ENCODE measurements at regions not wholly inside any gene's neighbourhood (a gene's known extent, or its start where the extent isn't known, plus 50 kb on each side); places are given as distances from the start of the nearest gene placed in this dataset.

- TF ChIP-seq MYBL2 (IDR thresholded peaks at IDR 0.05; ENCODE audit: low read depth) (no peak), MYBL2 (CRISPR knock-in tag; IDR thresholded peaks at IDR 0.05; ENCODE audit: borderline replicate concordance) (no peak), HBP1 (CRISPR knock-in tag; IDR thresholded peaks at IDR 0.05) (no peak)
- intact Hi-C loops (cut with micrococcal nuclease) (no loop called here), in situ Hi-C loops (cut with MboI) (no loop called here)
- ATAC-seq (no peak), FAIRE-seq (no peak), DNase-seq (ENCODE audit: extremely low read depth in 1 of 4, low spot score in 3 of 4) (no peak)
- H2AFZ ChIP-seq (ENCODE audit: low read depth, low read length), result no peak overlapping the region
- H3K4me2 ChIP-seq (ENCODE audit: insufficient read depth, low read length), result no peak overlapping the region
- WGBS (ENCODE audit: insufficient coverage, low coverage, missing lambda C conversion rate), result 0% methylated on average over 2 of the region's 2 CpGs
- H3K9ac ChIP-seq (ENCODE audit: insufficient read depth in 1 of 2, low read depth in 2 of 2, low read length in 2 of 2), result no peak overlapping the region
- no peak overlapping the region for H3K27ac ChIP-seq (ENCODE audit: extremely low read depth, low read depth, low read length)
- H3K36me3 ChIP-seq (ENCODE audit: control insufficient read depth, insufficient read depth, low read length), result no peaks in the 10 kb centered on the region
- H3K27me3 ChIP-seq (ENCODE audit: control insufficient read depth in 2 of 2, insufficient read depth in 2 of 2, low read length in 2 of 2), result no peaks in the 10 kb centered on the region
- H3K9me3 ChIP-seq (replicated peaks; ENCODE audit: control insufficient read depth, insufficient read depth, low read depth, low read length), result no peaks in the 10 kb centered on the region
- ChIA-PET POLR2A (interaction anchor here (0.7 kb wide), 1 partner anchor 12 kb away, joined by 3 read pairs; no protein-coding TSS in a partner anchor), CTCF (ENCODE audit: low intra/inter-chr PET ratio) (no interaction called here)
- no peaks in the 10 kb centered on the region for H3K9me1 ChIP-seq (ENCODE audit: control insufficient read depth, insufficient read depth, low read length)
- BruUV-seq (replicated peaks), result no TSS peak
- no peak overlapping the region for H3K4me3 ChIP-seq
- no peaks in the 10 kb centered on the region for H3K4me1 ChIP-seq (replicated peaks in 1 of 2; ENCODE audit: control insufficient read depth in 2 of 2, insufficient read depth in 2 of 2, low read length in 2 of 2)
- H4K20me1 ChIP-seq (replicated peaks; ENCODE audit: control insufficient read depth, insufficient read depth, low read length), result no peaks in the 10 kb centered on the region
- H3K79me2 ChIP-seq (ENCODE audit: control insufficient read depth, insufficient read depth, low read length), result no peaks in the 10 kb centered on the region
These were observed 95.1 kb downstream of the OR5AK2 start for GRCh38 chr11:57083641-57084385.

- no peaks in the 10 kb centered on the region for H3K79me2 ChIP-seq (ENCODE audit: control insufficient read depth, insufficient read depth, low read length)
- no peaks in the 10 kb centered on the region for H4K20me1 ChIP-seq (replicated peaks; ENCODE audit: control insufficient read depth, insufficient read depth, low read length)
- H3K4me1 ChIP-seq (replicated peaks in 1 of 2; ENCODE audit: control insufficient read depth in 2 of 2, insufficient read depth in 2 of 2, low read length in 2 of 2), result no peaks in the 10 kb centered on the region
- H3K9me1 ChIP-seq (ENCODE audit: control insufficient read depth, insufficient read depth, low read length), result no peaks in the 10 kb centered on the region
- no peak overlapping the region for H3K9ac ChIP-seq (ENCODE audit: insufficient read depth in 1 of 2, low read depth in 2 of 2, low read length in 2 of 2)
- in situ Hi-C loops (cut with MboI), result no loop called here
- CTCF ChIA-PET (ENCODE audit: low intra/inter-chr PET ratio), result no interaction called here
- no peak overlapping the region for H3K27ac ChIP-seq (ENCODE audit: extremely low read depth, low read depth, low read length)
- intact Hi-C loops (cut with micrococcal nuclease), result no loop called here
- no peak overlapping the region for H2AFZ ChIP-seq (ENCODE audit: low read depth, low read length)
- H3K4me2 ChIP-seq (ENCODE audit: insufficient read depth, low read length), result no peak overlapping the region
- H3K4me3 ChIP-seq, result no peak overlapping the region
- WGBS (ENCODE audit: insufficient coverage, low coverage, missing lambda C conversion rate), result 0% methylated on average over 1 of the region's 1 CpG
- ATAC-seq, result no peak
- no peaks in the 10 kb centered on the region for H3K9me3 ChIP-seq (replicated peaks; ENCODE audit: control insufficient read depth, insufficient read depth, low read depth, low read length)
- no TSS peak for BruUV-seq (replicated peaks)
- H3K27me3 ChIP-seq (ENCODE audit: control insufficient read depth in 2 of 2, insufficient read depth in 2 of 2, low read length in 2 of 2), result no peaks in the 10 kb centered on the region
- FAIRE-seq, result no peak
- POLR2A ChIA-PET, result interaction anchor here (0.6 to 0.9 kb wide), 4 partner anchors 13 to 643 kb away, joined by 3 to 5 read pairs (median 3); no protein-coding TSS in a partner anchor
- H3K36me3 ChIP-seq (ENCODE audit: control insufficient read depth, insufficient read depth, low read length), result no peaks in the 10 kb centered on the region
- DNase-seq (ENCODE audit: extremely low read depth in 1 of 4, low spot score in 3 of 4), result peak in 1 of 4 experiments; percentile 6
- TF ChIP-seq CREB5 (CRISPR knock-in tag; IDR thresholded peaks at IDR 0.05) (no peak), PHB (CRISPR knock-in tag; IDR thresholded peaks at IDR 0.05) (no peak), CBX2 (IDR thresholded peaks at IDR 0.05; ENCODE audit: insufficient read depth, low read length, poor library complexity, severe bottlenecking) (no peak), CREB3 (tag; conservative IDR thresholded peaks at IDR 0.05; ENCODE audit: low read depth) (no peak), CHD1 (IDR thresholded peaks at IDR 0.05; ENCODE audit: low read length) (no peak)
These were observed 96.1 kb upstream of the LRRC55 start for GRCh38 chr11:57085611-57086010.
